OCI-LY7 (cell line): ENCODE measurements at regions not wholly inside any gene's neighbourhood (a gene's known extent, or its start where the extent isn't known, plus 50 kb on each side); places are given as distances from the start of the nearest gene placed in this dataset.

Experiments
- BruUV-seq: library from RNA; stranded (reverse); fragments of 400-500 nt; replicated peaks from 2 replicates; lab custom pipeline; 2021; lab: Mats Ljungman, UMichigan
- CTCF ChIA-PET: fragments of 300-600 bp; sonication (Branson Sonifier 250); formaldehyde crosslinking; loops from one replicate; lab custom pipeline; 2022; ENCODE audit warnings: antibody characterized with exemption; ENCODE audit not compliant: unreplicated experiment; lab: Charles Lee
- POLR2A ChIA-PET: fragments of 300-600 bp; sonication (Branson Sonifier 250); formaldehyde crosslinking; loops from one replicate; lab custom pipeline; 2022; ENCODE audit warnings: antibody characterized with exemption; lab: Charles Lee
- DNase-seq: peaks from one replicate; pipeline ENCODE4 v3.0.0-alpha.2; 2015; ENCODE audit warnings: low spot score
- H2AFZ ChIP-seq: fragments of 200-600 bp; sonication (generic), shearing (Covaris generic); 2 replicates; pipeline ENCODE4 v1.6.1; 2014; ENCODE audit warnings: mild to moderate bottlenecking, antibody characterized with exemption, low read length, moderate library complexity
- H3K27ac ChIP-seq: fragments of 200-600 bp; sonication (generic); 2 replicates; pipeline ENCODE4 v1.5.1; 2014; ENCODE audit warnings: mixed run types, low read depth, mild to moderate bottlenecking, moderate library complexity, low read length, inconsistent platforms; ENCODE audit not compliant: poor library complexity, severe bottlenecking
- H3K36me3 ChIP-seq: fragments of 200-600 bp; sonication (generic); 2 replicates; pipeline ENCODE4 v1.6.1; 2014; ENCODE audit warnings: mild to moderate bottlenecking, antibody characterized with exemption, low read length, moderate library complexity, mixed read lengths; ENCODE audit not compliant: insufficient read depth
- H3K4me1 ChIP-seq: fragments of 200-600 bp; sonication (generic); 2 replicates; pipeline ENCODE4 v1.5.1; 2014; ENCODE audit warnings: mild to moderate bottlenecking, low read length; ENCODE audit not compliant: insufficient read depth, poor library complexity, severe bottlenecking
- H3K4me2 ChIP-seq: fragments of 200-600 bp; sonication (generic); 2 replicates; pipeline ENCODE4 v1.6.1; 2014; ENCODE audit warnings: mild to moderate bottlenecking, low read length
- H3K4me3 ChIP-seq: fragments of 200-600 bp; sonication (generic); 2 replicates; pipeline ENCODE4 v1.5.1; 2014; ENCODE audit warnings: mild to moderate bottlenecking, low read depth, low read length; ENCODE audit not compliant: poor library complexity, severe bottlenecking
- H3K79me2 ChIP-seq: fragments of 200-600 bp; sonication (generic); 2 replicates; pipeline ENCODE4 v1.6.1; 2016; ENCODE audit warnings: low read depth, mild to moderate bottlenecking, low read length, moderate library complexity, mixed read lengths; ENCODE audit not compliant: insufficient read depth
- H3K9me2 ChIP-seq: fragments of 200-600 bp; sonication (generic); 2 replicates; pipeline ENCODE4 v1.6.1; 2016; ENCODE audit warnings: mild to moderate bottlenecking, low read length, mixed read lengths; ENCODE audit not compliant: insufficient read depth
- H3K9me3 ChIP-seq: fragments of 200-600 bp; sonication (generic); 2 replicates; pipeline ENCODE4 v1.6.1; 2014; ENCODE audit warnings: mild to moderate bottlenecking, mixed run types, low read length, mixed read lengths
- H4K20me1 ChIP-seq: fragments of 200-600 bp; sonication (generic); 2 replicates; pipeline ENCODE4 v1.6.1; 2014; ENCODE audit warnings: mild to moderate bottlenecking, antibody characterized with exemption, low read length, moderate library complexity, mixed read lengths; ENCODE audit not compliant: insufficient read depth
- CTCF ChIP-seq: fragments of 200-600 bp; sonication (generic); conservative IDR thresholded peaks from 2 replicates; pipeline ENCODE4 v1.5.1; 2014; ENCODE audit warnings: mild to moderate bottlenecking, antibody characterized with exemption, low read length, moderate library complexity, mixed read lengths
- EZH2phosphoT487 ChIP-seq: fragments of 200-600 bp; sonication (generic); IDR thresholded peaks from 2 replicates; pipeline ENCODE4 v1.6.1; 2018; ENCODE audit warnings: low read depth, borderline replicate concordance, mild to moderate bottlenecking, mixed run types, antibody characterized with exemption, low read length, moderate library complexity, mixed read lengths
- intact Hi-C: fragments of 100-400 bp; cut with micrococcal nuclease; formaldehyde crosslinking; loops from one replicate; pipeline ENCODE4 v1.10.0; 2022; ENCODE audit not compliant: unreplicated experiment

GRCh38 chr2:52874466-52875106, 893.0 kb upstream of the CHAC2 start:
- DNase-seq: no peak
- H3K9me2 ChIP-seq: no peaks in the 10 kb centered on the region
- H3K9me3 ChIP-seq: no peaks in the 10 kb centered on the region
- ChIA-PET CTCF (no interaction called here), POLR2A (no interaction called here)
- no peaks in the 10 kb centered on the region for H3K79me2 ChIP-seq
- no TSS peak for BruUV-seq
- H3K27ac ChIP-seq: no peak overlapping the region
- TF ChIP-seq EZH2phosphoT487 (no peak), CTCF (no peak)
- H3K4me1 ChIP-seq: no peaks in the 10 kb centered on the region
- H4K20me1 ChIP-seq: no peaks in the 10 kb centered on the region
- no peak overlapping the region for H3K4me2 ChIP-seq
- intact Hi-C loops: no loop called here
- H3K36me3 ChIP-seq: no peaks in the 10 kb centered on the region
- H3K4me3 ChIP-seq: no peak overlapping the region
- no peak overlapping the region for H2AFZ ChIP-seq

GRCh38 chr2:52862801-52863200, 904.8 kb upstream of the CHAC2 start:
- H2AFZ ChIP-seq: no peak overlapping the region
- H3K9me2 ChIP-seq: no peaks in the 10 kb centered on the region
- intact Hi-C loops: no loop called here
- no peaks in the 10 kb centered on the region for H3K9me3 ChIP-seq
- no peak overlapping the region for H3K4me3 ChIP-seq
- H3K36me3 ChIP-seq: no peaks in the 10 kb centered on the region
- H4K20me1 ChIP-seq: no peaks in the 10 kb centered on the region
- no peak for DNase-seq
- H3K4me2 ChIP-seq: no peak overlapping the region
- ChIA-PET POLR2A (no interaction called here), CTCF (no interaction called here)
- TF ChIP-seq CTCF (no peak), EZH2phosphoT487 (no peak)
- no peaks in the 10 kb centered on the region for H3K4me1 ChIP-seq
- H3K27ac ChIP-seq: no peak overlapping the region
- no TSS peak for BruUV-seq
- H3K79me2 ChIP-seq: no peaks in the 10 kb centered on the region

GRCh38 chr2:52861596-52861995, 906.0 kb upstream of the CHAC2 start:
- TF ChIP-seq EZH2phosphoT487: no peak
- TF ChIP-seq CTCF: no peak
- no peaks in the 10 kb centered on the region for H3K4me1 ChIP-seq
- H3K79me2 ChIP-seq: no peaks in the 10 kb centered on the region
- DNase-seq: no peak
- no TSS peak for BruUV-seq
- ChIA-PET POLR2A (interaction anchor here (1.1 kb wide), 1 partner anchor 125 kb away, joined by 3 read pairs; no protein-coding TSS in a partner anchor), CTCF (no interaction called here)
- no peaks in the 10 kb centered on the region for H3K36me3 ChIP-seq
- no peaks in the 10 kb centered on the region for H3K9me3 ChIP-seq
- H3K27ac ChIP-seq: no peak overlapping the region
- H3K4me3 ChIP-seq: no peak overlapping the region
- intact Hi-C loops: no loop called here
- no peaks in the 10 kb centered on the region for H4K20me1 ChIP-seq
- H3K4me2 ChIP-seq: no peak overlapping the region
- no peak overlapping the region for H2AFZ ChIP-seq
- no peaks in the 10 kb centered on the region for H3K9me2 ChIP-seq
